ENCODE measurements at regions not wholly inside any gene's neighbourhood (a gene's known extent, or its start where the extent isn't known, plus 50 kb on each side); places are given as distances from the start of the nearest gene placed in this dataset.

GRCh38 chr13:65166675-65167074 lies 2063.5 kb downstream of the PCDH9 start:
- no peaks in the 10 kb centered on the region for H3K27me3 ChIP-seq (ENCODE audit: insufficient read depth, low read depth, severe bottlenecking)
- no peaks in the 10 kb centered on the region for H3K9me3 ChIP-seq (ENCODE audit: severe bottlenecking)
- no peak for DNase-seq
- TF ChIP-seq, protein P1, sequence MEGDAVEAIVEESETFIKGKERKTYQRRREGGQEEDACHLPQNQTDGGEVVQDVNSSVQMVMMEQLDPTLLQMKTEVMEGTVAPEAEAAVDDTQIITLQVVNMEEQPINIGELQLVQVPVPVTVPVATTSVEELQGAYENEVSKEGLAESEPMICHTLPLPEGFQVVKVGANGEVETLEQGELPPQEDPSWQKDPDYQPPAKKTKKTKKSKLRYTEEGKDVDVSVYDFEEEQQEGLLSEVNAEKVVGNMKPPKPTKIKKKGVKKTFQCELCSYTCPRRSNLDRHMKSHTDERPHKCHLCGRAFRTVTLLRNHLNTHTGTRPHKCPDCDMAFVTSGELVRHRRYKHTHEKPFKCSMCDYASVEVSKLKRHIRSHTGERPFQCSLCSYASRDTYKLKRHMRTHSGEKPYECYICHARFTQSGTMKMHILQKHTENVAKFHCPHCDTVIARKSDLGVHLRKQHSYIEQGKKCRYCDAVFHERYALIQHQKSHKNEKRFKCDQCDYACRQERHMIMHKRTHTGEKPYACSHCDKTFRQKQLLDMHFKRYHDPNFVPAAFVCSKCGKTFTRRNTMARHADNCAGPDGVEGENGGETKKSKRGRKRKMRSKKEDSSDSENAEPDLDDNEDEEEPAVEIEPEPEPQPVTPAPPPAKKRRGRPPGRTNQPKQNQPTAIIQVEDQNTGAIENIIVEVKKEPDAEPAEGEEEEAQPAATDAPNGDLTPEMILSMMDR (IDR thresholded peaks at IDR 0.05; ENCODE audit: low read depth, low read length), result no peak
- H3K36me3 ChIP-seq, result no peaks in the 10 kb centered on the region
- H3K27ac ChIP-seq, result no peak overlapping the region
- no peak overlapping the region for H3K4me3 ChIP-seq (ENCODE audit: low read depth, low read length)

DNA sequence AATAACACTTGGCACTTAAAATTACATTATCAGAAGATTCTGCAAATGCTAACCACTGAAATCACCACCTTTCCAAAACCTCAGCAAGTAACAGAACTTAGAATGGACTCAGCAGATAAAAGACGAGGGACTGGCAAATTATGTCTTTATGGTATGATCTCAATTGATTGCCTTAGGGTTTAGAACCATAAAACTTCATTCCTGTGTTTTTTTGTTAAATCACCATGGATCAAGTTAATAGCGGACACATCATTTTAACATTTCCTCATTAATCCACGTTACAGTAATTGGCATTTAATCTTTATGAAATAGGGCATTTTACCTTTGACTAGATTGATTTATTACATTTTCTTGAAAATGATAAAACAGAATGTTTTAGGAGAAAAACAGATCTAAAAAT lies 2070.3 kb downstream of the PCDH9 start:
- no peak for DNase-seq

GRCh38 chr13:65155861-65156260 lies 2074.3 kb downstream of the PCDH9 start:
- no peak for DNase-seq
- TF ChIP-seq, protein P1 (IDR thresholded peaks at IDR 0.05; ENCODE audit: low read depth, low read length), result no peak
- Histone ChIP-seq H3K27ac (no peak overlapping the region), H3K36me3 (no peaks in the 10 kb centered on the region), H3K9me3 (ENCODE audit: severe bottlenecking) (no peaks in the 10 kb centered on the region), H3K27me3 (ENCODE audit: insufficient read depth, low read depth, severe bottlenecking) (no peaks in the 10 kb centered on the region), H3K4me3 (ENCODE audit: low read depth, low read length) (no peak overlapping the region)

More for the DNA sequence above, 2070.3 kb downstream of the PCDH9 start:
- TF ChIP-seq, protein P1 (IDR thresholded peaks at IDR 0.05; ENCODE audit: low read depth, low read length), result no peak
- H3K36me3 ChIP-seq, result no peaks in the 10 kb centered on the region
- no peak overlapping the region for H3K27ac ChIP-seq
- no peaks in the 10 kb centered on the region for H3K9me3 ChIP-seq (ENCODE audit: severe bottlenecking)
- no peaks in the 10 kb centered on the region for H3K27me3 ChIP-seq (ENCODE audit: insufficient read depth, low read depth, severe bottlenecking)
- no peak overlapping the region for H3K4me3 ChIP-seq (ENCODE audit: low read depth, low read length)

- H3K4me3 ChIP-seq (ENCODE audit: low read depth, low read length), result no peak overlapping the region
- no peak for DNase-seq
- TF ChIP-seq, protein P1 (IDR thresholded peaks at IDR 0.05; ENCODE audit: low read depth, low read length), result no peak
- H3K27me3 ChIP-seq (ENCODE audit: insufficient read depth, low read depth, severe bottlenecking), result no peaks in the 10 kb centered on the region
- H3K27ac ChIP-seq, result no peak overlapping the region
- H3K36me3 ChIP-seq, result no peaks in the 10 kb centered on the region
- H3K9me3 ChIP-seq (ENCODE audit: severe bottlenecking), result no peaks in the 10 kb centered on the region
Observed at GRCh38 chr13:65154661-65155447, 2075.3 kb downstream of the PCDH9 start.

- H3K4me3 ChIP-seq (ENCODE audit: low read depth, low read length), result no peak overlapping the region
- no peaks in the 10 kb centered on the region for H3K9me3 ChIP-seq (ENCODE audit: severe bottlenecking)
- H3K27ac ChIP-seq, result no peak overlapping the region
- TF ChIP-seq, protein P1 (IDR thresholded peaks at IDR 0.05; ENCODE audit: low read depth, low read length), result no peak
- DNase-seq, result no peak
- no peaks in the 10 kb centered on the region for H3K36me3 ChIP-seq
- no peaks in the 10 kb centered on the region for H3K27me3 ChIP-seq (ENCODE audit: insufficient read depth, low read depth, severe bottlenecking)
Observed at GRCh38 chr13:65149687-65150086, 2080.4 kb downstream of the PCDH9 start.

- Histone ChIP-seq H3K9me3 (ENCODE audit: severe bottlenecking) (no peaks in the 10 kb centered on the region), H3K27ac (no peak overlapping the region), H3K36me3 (no peaks in the 10 kb centered on the region), H3K27me3 (ENCODE audit: insufficient read depth, low read depth, severe bottlenecking) (no peaks in the 10 kb centered on the region), H3K4me3 (ENCODE audit: low read depth, low read length) (no peak overlapping the region)
- no peak for DNase-seq
- TF ChIP-seq, protein P1 (IDR thresholded peaks at IDR 0.05; ENCODE audit: low read depth, low read length), result no peak
Observed at GRCh38 chr13:65143920-65144319, 2086.2 kb downstream of the PCDH9 start.
